Esophagus muscularis mucosa (tissue), 3 donors: ENCODE measurements at regions not wholly inside any gene's neighbourhood (a gene's known extent, or its start where the extent isn't known, plus 50 kb on each side); places are given as distances from the start of the nearest gene placed in this dataset.

ENCODE experiments used
- EP300 ChIP-seq: sonication (generic); formaldehyde crosslinking; IDR thresholded peaks from one replicate; pipeline ENCODE4 v1.6.1; 2017; ENCODE audit warnings: antibody characterized with exemption
- TF ChIP-seq, protein P1 (sequence below), 3 experiments: fragments of 200-600 bp in 2 of 3; fragments of 450-650 bp in 1 of 3; sonication (generic) in 2 of 3; IDR thresholded peaks; one replicate each; pipeline ENCODE4 v1.5.1; 2017 to 2019; ENCODE audit warnings: antibody characterized with exemption in 3 of 3, mild to moderate bottlenecking in 2 of 3, moderate library complexity in 1 of 3

DNA sequence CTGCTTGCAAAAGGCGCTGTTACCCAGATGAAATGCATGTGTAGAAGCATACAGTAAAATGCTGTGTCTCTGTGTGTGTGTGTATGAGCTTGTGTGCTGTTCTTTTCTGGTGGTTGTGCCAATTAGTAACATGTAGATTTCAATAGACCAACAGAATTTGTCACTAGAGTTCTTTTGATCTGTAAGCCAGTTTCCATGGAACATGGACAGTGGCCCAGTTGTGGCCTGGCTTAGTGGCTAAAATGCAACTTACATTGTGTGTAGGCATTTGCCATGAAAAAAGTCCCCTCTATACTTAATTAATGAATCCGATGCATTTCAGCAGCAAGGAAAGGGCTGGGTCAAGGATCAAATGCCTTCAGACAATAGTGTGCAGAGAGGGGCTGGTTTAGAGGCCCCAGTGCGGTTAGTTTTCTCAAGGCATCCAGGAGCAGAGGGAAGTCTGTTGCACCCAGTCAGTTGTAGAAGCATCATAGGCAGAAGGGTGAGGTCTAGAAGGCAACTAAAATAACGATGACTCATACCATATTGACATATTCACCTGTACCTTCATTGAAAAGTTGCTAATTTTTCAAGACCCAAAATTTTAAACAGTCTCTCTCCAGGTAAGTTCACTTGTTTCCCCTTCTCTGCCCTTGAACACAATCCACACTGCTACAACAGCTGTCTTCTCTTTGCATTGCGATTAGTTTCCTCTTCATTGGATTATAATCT, 366.9 kb upstream of the SPRED2 start:
- TF ChIP-seq, protein P1, sequence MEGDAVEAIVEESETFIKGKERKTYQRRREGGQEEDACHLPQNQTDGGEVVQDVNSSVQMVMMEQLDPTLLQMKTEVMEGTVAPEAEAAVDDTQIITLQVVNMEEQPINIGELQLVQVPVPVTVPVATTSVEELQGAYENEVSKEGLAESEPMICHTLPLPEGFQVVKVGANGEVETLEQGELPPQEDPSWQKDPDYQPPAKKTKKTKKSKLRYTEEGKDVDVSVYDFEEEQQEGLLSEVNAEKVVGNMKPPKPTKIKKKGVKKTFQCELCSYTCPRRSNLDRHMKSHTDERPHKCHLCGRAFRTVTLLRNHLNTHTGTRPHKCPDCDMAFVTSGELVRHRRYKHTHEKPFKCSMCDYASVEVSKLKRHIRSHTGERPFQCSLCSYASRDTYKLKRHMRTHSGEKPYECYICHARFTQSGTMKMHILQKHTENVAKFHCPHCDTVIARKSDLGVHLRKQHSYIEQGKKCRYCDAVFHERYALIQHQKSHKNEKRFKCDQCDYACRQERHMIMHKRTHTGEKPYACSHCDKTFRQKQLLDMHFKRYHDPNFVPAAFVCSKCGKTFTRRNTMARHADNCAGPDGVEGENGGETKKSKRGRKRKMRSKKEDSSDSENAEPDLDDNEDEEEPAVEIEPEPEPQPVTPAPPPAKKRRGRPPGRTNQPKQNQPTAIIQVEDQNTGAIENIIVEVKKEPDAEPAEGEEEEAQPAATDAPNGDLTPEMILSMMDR (IDR thresholded peaks at IDR 0.05) = no peak
- TF ChIP-seq EP300 = no peak
